Body of pancreas (tissue), 4 donors: ENCODE measurements at regions not wholly inside any gene's neighbourhood (a gene's known extent, or its start where the extent isn't known, plus 50 kb on each side); places are given as distances from the start of the nearest gene placed in this dataset.
"Not testable (repeated sequence)": the region's sequence is repeated elsewhere in the genome, so short reads cannot be mapped to it uniquely, and the experiment has no call there.

Experiments used
- CTCF ChIP-seq, 7 experiments: fragments of 450-650 bp in 4 of 7; fragments of 200-600 bp in 3 of 7; sonication (generic) in 3 of 7; IDR thresholded peaks; one replicate each; pipeline ENCODE4 v1.5.1; 2016 to 2019; ENCODE audit warnings: antibody characterized with exemption in 7 of 7
- POLR2A ChIP-seq, 3 donors: fragments of 450-650 bp; IDR thresholded peaks; one replicate each; pipeline ENCODE4 v1.6.1; 2016; ENCODE audit warnings: antibody characterized with exemption in 3 of 3, mild to moderate bottlenecking in 2 of 3

DNA sequence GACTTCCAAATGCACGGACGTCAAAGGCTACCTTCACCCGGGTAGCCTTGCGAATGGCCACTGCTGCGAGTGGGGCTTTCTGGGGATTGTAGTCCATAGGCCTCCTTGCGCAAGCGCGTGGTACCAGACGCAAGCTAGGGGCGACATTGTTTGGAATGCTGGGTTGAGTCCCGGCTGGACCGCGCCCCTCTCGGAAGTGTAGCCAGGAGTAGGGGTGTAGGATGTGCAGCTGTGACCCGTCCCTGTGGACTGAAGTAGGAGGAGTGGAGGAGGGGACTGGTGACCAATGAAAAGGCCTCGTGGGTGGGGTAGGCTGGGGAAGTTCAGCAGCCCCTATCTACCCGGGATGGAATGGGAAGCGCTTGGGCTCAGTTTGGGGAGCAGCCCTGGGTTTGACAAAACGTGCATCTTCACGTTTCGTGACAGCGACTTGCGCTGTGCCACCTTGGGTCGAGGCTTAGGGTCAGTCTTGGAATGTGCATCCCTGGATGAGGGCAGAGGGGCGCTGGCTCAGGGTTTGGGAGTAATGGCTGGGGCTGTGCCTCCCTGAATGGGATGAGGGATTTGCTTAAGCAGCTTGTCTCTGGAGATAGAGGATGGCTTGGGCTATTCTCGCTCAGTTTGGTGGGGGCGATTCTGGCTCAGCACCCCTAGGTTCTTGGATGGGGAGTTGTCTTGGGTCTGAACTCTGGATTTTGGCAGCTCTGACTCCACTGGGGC, 111.8 kb upstream of the GPR39 start:
- not testable (repeated sequence) for TF ChIP-seq POLR2A (IDR thresholded peaks at IDR 0.05)
- TF ChIP-seq CTCF (IDR thresholded peaks at IDR 0.05) = peak in 2 of 7 experiments; percentile 6 to 14
